Sigmoid colon (tissue), 4 donors: ENCODE measurements at regions not wholly inside any gene's neighbourhood (a gene's known extent, or its start where the extent isn't known, plus 50 kb on each side); places are given as distances from the start of the nearest gene placed in this dataset.

Experiments
- EP300 ChIP-seq, 4 donors: sonication (generic); formaldehyde crosslinking; IDR thresholded peaks; one replicate each; pipeline ENCODE4 v1.6.1; 2017; ENCODE audit warnings: antibody characterized with exemption in 4 of 4
- POLR2A ChIP-seq, 2 donors: fragments of 450-650 bp; IDR thresholded peaks; one replicate each; pipeline ENCODE4 v1.6.1; 2016; ENCODE audit warnings: antibody characterized with exemption in 2 of 2, mild to moderate bottlenecking in 2 of 2, moderate library complexity in 2 of 2

DNA sequence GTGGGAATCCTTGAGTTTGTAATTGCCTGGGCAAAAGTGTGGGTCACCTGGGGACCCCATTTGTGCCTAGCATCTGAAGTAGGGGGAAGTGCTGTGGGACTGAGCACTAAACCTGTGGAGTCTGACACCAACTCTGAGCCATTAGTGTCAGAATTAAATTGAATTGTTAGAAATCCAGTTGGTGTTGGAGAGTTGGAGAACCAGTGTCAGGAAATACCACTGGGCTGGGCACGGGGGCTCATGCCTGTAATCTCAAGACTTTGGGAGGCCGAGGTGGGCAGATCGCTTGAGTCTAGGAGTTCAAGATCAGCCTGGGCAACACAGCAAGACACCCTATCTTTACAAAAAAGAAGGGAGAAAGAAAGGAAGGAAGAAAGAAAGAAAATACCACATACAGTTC is 67.5 kb upstream of the BRD7 start:
- TF ChIP-seq EP300 (IDR thresholded peaks at IDR 0.05) (no peak), POLR2A (IDR thresholded peaks at IDR 0.05) (no peak)
